ENCODE measurements at regions not wholly inside any gene's neighbourhood (a gene's known extent, or its start where the extent isn't known, plus 50 kb on each side); places are given as distances from the start of the nearest gene placed in this dataset.

- no peaks in the 10 kb centered on the region for H3K36me3 ChIP-seq (ENCODE audit: insufficient read depth, low read length)
- H3K27me3 ChIP-seq (ENCODE audit: insufficient read depth, low read length, poor library complexity): no peaks in the 10 kb centered on the region
- no peaks in the 10 kb centered on the region for H4K20me1 ChIP-seq (ENCODE audit: insufficient read depth, low read length)
- peak overlapping the region; percentile 33 for H3K9ac ChIP-seq (ENCODE audit: low read depth, low read length)
- H3K4me3 ChIP-seq (ENCODE audit: low read depth in 1 of 2, low read length in 2 of 2): no peak overlapping the region
- peak overlapping the region; percentile 78 for H3K27ac ChIP-seq (ENCODE audit: low read length)
- H3K4me2 ChIP-seq (ENCODE audit: insufficient read depth, low read length): peak overlapping the region; percentile 55; the same call in 1 of the 2 replicates
- no peak for ATAC-seq (ENCODE audit: insufficient read depth, low read depth)
- TF ChIP-seq CTCF (IDR thresholded peaks at IDR 0.05; ENCODE audit: borderline replicate concordance, extremely low read depth, low read length, poor library complexity, severe bottlenecking) (no peak), EZH2 (IDR thresholded peaks at IDR 0.05; ENCODE audit: borderline replicate concordance, low read depth, low read length, severe bottlenecking) (no peak)
- peaks cover 23% of the 10 kb centered on the region for H3K4me1 ChIP-seq (ENCODE audit: insufficient read depth, low read length)
- no peak for DNase-seq
- H3K9me3 ChIP-seq (ENCODE audit: insufficient read depth, low read length, severe bottlenecking): no peaks in the 10 kb centered on the region
- no peak overlapping the region for H2AFZ ChIP-seq (ENCODE audit: low read depth, low read length)
- H3K79me2 ChIP-seq (ENCODE audit: insufficient read depth, low read length): no peaks in the 10 kb centered on the region
Measured at GRCh38 chr15:93332168-93332553, 243.2 kb upstream of the RGMA start.

GRCh38 chr15:93331545-93332167, 242.6 kb upstream of the RGMA start:
- H3K27me3 ChIP-seq (ENCODE audit: insufficient read depth, low read length, poor library complexity): no peaks in the 10 kb centered on the region
- no peak for TF ChIP-seq CTCF (IDR thresholded peaks at IDR 0.05; ENCODE audit: borderline replicate concordance, extremely low read depth, low read length, poor library complexity, severe bottlenecking)
- TF ChIP-seq EZH2 (IDR thresholded peaks at IDR 0.05; ENCODE audit: borderline replicate concordance, low read depth, low read length, severe bottlenecking): no peak
- peak overlapping the region; percentile 78 for H3K27ac ChIP-seq (ENCODE audit: low read length)
- no peak overlapping the region for H3K4me3 ChIP-seq (ENCODE audit: low read depth in 1 of 2, low read length in 2 of 2)
- H3K9me3 ChIP-seq (ENCODE audit: insufficient read depth, low read length, severe bottlenecking): no peaks in the 10 kb centered on the region
- H3K36me3 ChIP-seq (ENCODE audit: insufficient read depth, low read length): no peaks in the 10 kb centered on the region
- peak; percentile 97 for ATAC-seq (ENCODE audit: insufficient read depth, low read depth)
- H4K20me1 ChIP-seq (ENCODE audit: insufficient read depth, low read length): no peaks in the 10 kb centered on the region
- no peaks in the 10 kb centered on the region for H3K79me2 ChIP-seq (ENCODE audit: insufficient read depth, low read length)
- peak; percentile 81 for DNase-seq
- H2AFZ ChIP-seq (ENCODE audit: low read depth, low read length): peak overlapping the region; percentile 59
- peaks cover 23% of the 10 kb centered on the region for H3K4me1 ChIP-seq (ENCODE audit: insufficient read depth, low read length)
- peak overlapping the region; percentile 55 for H3K4me2 ChIP-seq (ENCODE audit: insufficient read depth, low read length)
- peak overlapping the region; percentile 33 for H3K9ac ChIP-seq (ENCODE audit: low read depth, low read length)

- Histone ChIP-seq H2AFZ (ENCODE audit: low read depth, low read length) (peak overlapping the region; percentile 59), H3K4me3 (ENCODE audit: low read depth in 1 of 2, low read length in 2 of 2) (no peak overlapping the region), H3K36me3 (ENCODE audit: insufficient read depth, low read length) (no peaks in the 10 kb centered on the region), H3K4me2 (ENCODE audit: insufficient read depth, low read length) (peak overlapping the region; percentile 55), H3K27ac (ENCODE audit: low read length) (peak overlapping the region; percentile 78), H3K27me3 (ENCODE audit: insufficient read depth, low read length, poor library complexity) (no peaks in the 10 kb centered on the region), H4K20me1 (ENCODE audit: insufficient read depth, low read length) (no peaks in the 10 kb centered on the region), H3K9ac (ENCODE audit: low read depth, low read length) (peak overlapping the region; percentile 33), H3K79me2 (ENCODE audit: insufficient read depth, low read length) (no peaks in the 10 kb centered on the region), H3K4me1 (ENCODE audit: insufficient read depth, low read length) (peaks cover 23% of the 10 kb centered on the region), H3K9me3 (ENCODE audit: insufficient read depth, low read length, severe bottlenecking) (no peaks in the 10 kb centered on the region)
- ATAC-seq (ENCODE audit: insufficient read depth, low read depth): no peak
- DNase-seq: no peak
- TF ChIP-seq EZH2 (IDR thresholded peaks at IDR 0.05; ENCODE audit: borderline replicate concordance, low read depth, low read length, severe bottlenecking) (no peak), CTCF (IDR thresholded peaks at IDR 0.05; ENCODE audit: borderline replicate concordance, extremely low read depth, low read length, poor library complexity, severe bottlenecking) (no peak)
Measured at GRCh38 chr15:93330912-93331544, 242.0 kb upstream of the RGMA start.
